GM23338 (cell line): ENCODE measurements at regions not wholly inside any gene's neighbourhood (a gene's known extent, or its start where the extent isn't known, plus 50 kb on each side); places are given as distances from the start of the nearest gene placed in this dataset.

Experiments used
- ATAC-seq: fragments of 200-7000 bp; cut with Tn5 transposase; 3 replicates; pipeline ENCODE4 v1.9.1; 2020
- DNase-seq: peaks from one replicate; pipeline ENCODE4 v3.0.0-alpha.2; 2015; ENCODE audit warnings: low spot score
- H2AFZ ChIP-seq: fragments of 200-600 bp; sonication (generic); 2 replicates; pipeline ENCODE4 v1.8.0; 2016; ENCODE audit warnings: antibody characterized with exemption, mild to moderate bottlenecking, moderate library complexity
- H3F3A ChIP-seq: fragments of 200-600 bp; sonication (generic); replicated peaks from 2 replicates; pipeline ENCODE4 v1.8.0; 2017; ENCODE audit warnings: antibody characterized with exemption, mixed run types, low read depth
- H3K27ac ChIP-seq: fragments of 200-600 bp; sonication (generic); 2 replicates; pipeline ENCODE4 v1.6.1; 2016; ENCODE audit warnings: low read depth
- H3K27me3 ChIP-seq: fragments of 200-600 bp; sonication (generic); 2 replicates; pipeline ENCODE4 v1.8.0; 2016; ENCODE audit warnings: mild to moderate bottlenecking, mixed run types, moderate library complexity; ENCODE audit not compliant: insufficient read depth
- H3K36me3 ChIP-seq: fragments of 200-600 bp; sonication (generic); 2 replicates; pipeline ENCODE4 v1.8.0; 2016; ENCODE audit warnings: mild to moderate bottlenecking; ENCODE audit not compliant: insufficient read depth
- H3K4me1 ChIP-seq: fragments of 200-600 bp; sonication (generic); 2 replicates; pipeline ENCODE4 v1.8.0; 2016; ENCODE audit warnings: mild to moderate bottlenecking, moderate library complexity; ENCODE audit not compliant: insufficient read depth
- H3K4me2 ChIP-seq: fragments of 200-600 bp; sonication (generic); 2 replicates; pipeline ENCODE4 v1.7.1; 2017; ENCODE audit warnings: mixed run types
- H3K4me3 ChIP-seq: fragments of 200-600 bp; sonication (generic); 2 replicates; pipeline ENCODE4 v1.6.1; 2016; ENCODE audit warnings: mixed run types
- H3K79me2 ChIP-seq: fragments of 200-600 bp; sonication (generic); replicated peaks from 2 replicates; pipeline ENCODE4 v1.8.0; 2017; ENCODE audit warnings: mild to moderate bottlenecking; ENCODE audit not compliant: insufficient read depth
- H3K9me2 ChIP-seq: fragments of 200-600 bp; sonication (generic); 2 replicates; pipeline ENCODE4 v1.8.0; 2017; ENCODE audit not compliant: insufficient read depth
- H4K20me1 ChIP-seq: fragments of 200-600 bp; sonication (generic); replicated peaks from 2 replicates; pipeline ENCODE4 v1.8.0; 2017; ENCODE audit warnings: mild to moderate bottlenecking; ENCODE audit not compliant: insufficient read depth
- H3K27ac Mint-ChIP-seq: 2 replicates; pipeline ENCODE4 v1.8.0; 2020; ENCODE audit warnings: inconsistent platforms, mild to moderate bottlenecking, moderate library complexity, mixed read lengths
- H3K27me3 Mint-ChIP-seq: 3 replicates; pipeline ENCODE4 v1.8.0; 2022; ENCODE audit warnings: low read depth, mild to moderate bottlenecking, moderate library complexity, mixed read lengths, inconsistent platforms; ENCODE audit not compliant: insufficient read depth, poor library complexity
- H3K36me3 Mint-ChIP-seq: 3 replicates; pipeline ENCODE4 v1.8.0; 2021; ENCODE audit warnings: low read depth, mild to moderate bottlenecking, inconsistent platforms, moderate library complexity, mixed read lengths
- H3K4me1 Mint-ChIP-seq: 3 replicates; pipeline ENCODE4 v1.8.0; 2020; ENCODE audit warnings: mild to moderate bottlenecking, inconsistent platforms, mixed read lengths
- H3K4me3 Mint-ChIP-seq: 3 replicates; pipeline ENCODE4 v1.8.0; 2021; ENCODE audit warnings: moderate library complexity, mild to moderate bottlenecking, inconsistent platforms, mixed read lengths
- H3K9me3 Mint-ChIP-seq: 3 replicates; pipeline ENCODE4 v1.8.0; 2020; ENCODE audit warnings: moderate library complexity, mild to moderate bottlenecking, inconsistent platforms, mixed read lengths
- CREB1 ChIP-seq: fragments of 250-450 bp; sonication (Bioruptor Pico); IDR thresholded peaks from 2 replicates; pipeline ENCODE4 v1.5.0; 2020; ENCODE audit warnings: low read depth, mild to moderate bottlenecking, moderate library complexity
- EZH2 ChIP-seq: fragments of 200-600 bp; sonication (generic); IDR thresholded peaks from one replicate; pipeline ENCODE4 v1.8.0; 2017; ENCODE audit warnings: antibody characterized with exemption, mild to moderate bottlenecking, low read depth; ENCODE audit not compliant: unreplicated experiment
- EZH2phosphoT487 ChIP-seq: fragments of 200-600 bp; sonication (generic); IDR thresholded peaks from one replicate; pipeline ENCODE4 v1.8.1; 2018; ENCODE audit warnings: antibody characterized with exemption; ENCODE audit not compliant: unreplicated experiment
- JUNB ChIP-seq: IDR thresholded peaks from one replicate; pipeline ENCODE4 v1.6.1; 2016; ENCODE audit warnings: antibody characterized with exemption; ENCODE audit not compliant: unreplicated experiment
- NANOG ChIP-seq: IDR thresholded peaks from 2 replicates; pipeline ENCODE4 v1.6.1; 2016; ENCODE audit warnings: antibody characterized with exemption, borderline replicate concordance
- POLR2AphosphoS5 ChIP-seq: IDR thresholded peaks from 2 replicates; pipeline ENCODE4 v1.6.1; 2016; ENCODE audit warnings: antibody characterized with exemption, low read depth
- STAT1 ChIP-seq: IDR thresholded peaks from one replicate; pipeline ENCODE4 v1.6.1; 2016; ENCODE audit warnings: antibody characterized with exemption; ENCODE audit not compliant: unreplicated experiment
- ZNF114 ChIP-seq: fragments of 250-450 bp; sonication (Bioruptor Pico); IDR thresholded peaks from 2 replicates; pipeline ENCODE4 v1.5.0; 2020; ENCODE audit warnings: mild to moderate bottlenecking, moderate library complexity
- ZNF331 ChIP-seq: fragments of 250-450 bp; sonication (Bioruptor Pico); IDR thresholded peaks from 2 replicates; pipeline ENCODE4 v1.5.0; 2020; ENCODE audit warnings: low read depth, mild to moderate bottlenecking, moderate library complexity
- TF ChIP-seq, protein P1 (sequence below): IDR thresholded peaks from 2 replicates; pipeline ENCODE4 v1.6.1; 2016; ENCODE audit warnings: antibody characterized with exemption
- TF ChIP-seq, protein P2 (sequence below): fragments of 250-450 bp; sonication (Bioruptor Pico); IDR thresholded peaks from 2 replicates; pipeline ENCODE4 v1.5.0; 2020; ENCODE audit warnings: mild to moderate bottlenecking, moderate library complexity
- TF ChIP-seq, protein P3 (sequence below), 2 experiments: fragments of 200-600 bp in 1 of 2; sonication (generic) in 1 of 2; conservative IDR thresholded peaks; 2 replicates each; pipeline versions ENCODE4 v1.5.1 to v1.6.1; 2016 to 2017; ENCODE audit warnings: antibody characterized with exemption in 2 of 2, low read depth in 2 of 2, mild to moderate bottlenecking in 2 of 2, moderate library complexity in 1 of 2
- TF ChIP-seq, protein P4 (sequence below): IDR thresholded peaks from one replicate; pipeline ENCODE4 v1.6.1; 2018; ENCODE audit warnings: antibody characterized with exemption; ENCODE audit not compliant: unreplicated experiment

DNA sequence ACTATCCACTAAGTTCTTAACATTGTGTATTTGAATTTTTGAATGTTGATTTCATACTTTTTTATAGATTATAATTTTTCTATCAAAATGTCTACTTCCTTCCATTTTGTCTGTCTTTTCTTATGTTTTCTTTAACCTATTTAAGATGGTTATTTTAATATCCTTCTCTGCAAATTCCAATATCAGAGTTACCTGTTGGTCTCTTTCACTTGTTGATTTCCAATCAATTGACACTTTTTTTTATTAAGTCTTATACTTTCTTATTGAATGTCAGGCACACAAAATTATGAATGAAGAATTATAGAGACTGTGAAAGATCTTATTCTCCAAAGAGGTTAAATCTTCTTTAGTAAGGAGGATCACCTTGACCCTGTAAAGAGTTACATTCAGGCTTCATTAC, 448.3 kb upstream of the NRG3 start:
- DNase-seq (no peak), ATAC-seq (no peak)
- H3K4me3 ChIP-seq: no peak overlapping the region
- H3K27me3 ChIP-seq: no peaks in the 10 kb centered on the region
- Mint-ChIP-seq H3K9me3 (peaks cover 3% of the 10 kb centered on the region; the same call in 1 of the 3 replicates), H3K4me1 (peaks cover 8% of the 10 kb centered on the region), H3K27me3 (no peaks in the 10 kb centered on the region), H3K27ac (no peak overlapping the region), H3K36me3 (no peaks in the 10 kb centered on the region), H3K4me3 (no peak overlapping the region)
- no peaks in the 10 kb centered on the region for H3K79me2 ChIP-seq
- 0 out of 2 replicates have a peak, but pooled peaks cover 5% of the 10 kb centered on the region for H3K9me2 ChIP-seq
- no peak for TF ChIP-seq POLR2AphosphoS5
- TF ChIP-seq CREB1: no peak
- TF ChIP-seq NANOG: no peak
- TF ChIP-seq ZNF331 (CRISPR knock-in tag): no peak
- TF ChIP-seq EZH2: no peak
- TF ChIP-seq, protein P1, sequence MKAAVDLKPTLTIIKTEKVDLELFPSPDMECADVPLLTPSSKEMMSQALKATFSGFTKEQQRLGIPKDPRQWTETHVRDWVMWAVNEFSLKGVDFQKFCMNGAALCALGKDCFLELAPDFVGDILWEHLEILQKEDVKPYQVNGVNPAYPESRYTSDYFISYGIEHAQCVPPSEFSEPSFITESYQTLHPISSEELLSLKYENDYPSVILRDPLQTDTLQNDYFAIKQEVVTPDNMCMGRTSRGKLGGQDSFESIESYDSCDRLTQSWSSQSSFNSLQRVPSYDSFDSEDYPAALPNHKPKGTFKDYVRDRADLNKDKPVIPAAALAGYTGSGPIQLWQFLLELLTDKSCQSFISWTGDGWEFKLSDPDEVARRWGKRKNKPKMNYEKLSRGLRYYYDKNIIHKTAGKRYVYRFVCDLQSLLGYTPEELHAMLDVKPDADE: no peak
- no peak for TF ChIP-seq STAT1
- TF ChIP-seq, protein P2, sequence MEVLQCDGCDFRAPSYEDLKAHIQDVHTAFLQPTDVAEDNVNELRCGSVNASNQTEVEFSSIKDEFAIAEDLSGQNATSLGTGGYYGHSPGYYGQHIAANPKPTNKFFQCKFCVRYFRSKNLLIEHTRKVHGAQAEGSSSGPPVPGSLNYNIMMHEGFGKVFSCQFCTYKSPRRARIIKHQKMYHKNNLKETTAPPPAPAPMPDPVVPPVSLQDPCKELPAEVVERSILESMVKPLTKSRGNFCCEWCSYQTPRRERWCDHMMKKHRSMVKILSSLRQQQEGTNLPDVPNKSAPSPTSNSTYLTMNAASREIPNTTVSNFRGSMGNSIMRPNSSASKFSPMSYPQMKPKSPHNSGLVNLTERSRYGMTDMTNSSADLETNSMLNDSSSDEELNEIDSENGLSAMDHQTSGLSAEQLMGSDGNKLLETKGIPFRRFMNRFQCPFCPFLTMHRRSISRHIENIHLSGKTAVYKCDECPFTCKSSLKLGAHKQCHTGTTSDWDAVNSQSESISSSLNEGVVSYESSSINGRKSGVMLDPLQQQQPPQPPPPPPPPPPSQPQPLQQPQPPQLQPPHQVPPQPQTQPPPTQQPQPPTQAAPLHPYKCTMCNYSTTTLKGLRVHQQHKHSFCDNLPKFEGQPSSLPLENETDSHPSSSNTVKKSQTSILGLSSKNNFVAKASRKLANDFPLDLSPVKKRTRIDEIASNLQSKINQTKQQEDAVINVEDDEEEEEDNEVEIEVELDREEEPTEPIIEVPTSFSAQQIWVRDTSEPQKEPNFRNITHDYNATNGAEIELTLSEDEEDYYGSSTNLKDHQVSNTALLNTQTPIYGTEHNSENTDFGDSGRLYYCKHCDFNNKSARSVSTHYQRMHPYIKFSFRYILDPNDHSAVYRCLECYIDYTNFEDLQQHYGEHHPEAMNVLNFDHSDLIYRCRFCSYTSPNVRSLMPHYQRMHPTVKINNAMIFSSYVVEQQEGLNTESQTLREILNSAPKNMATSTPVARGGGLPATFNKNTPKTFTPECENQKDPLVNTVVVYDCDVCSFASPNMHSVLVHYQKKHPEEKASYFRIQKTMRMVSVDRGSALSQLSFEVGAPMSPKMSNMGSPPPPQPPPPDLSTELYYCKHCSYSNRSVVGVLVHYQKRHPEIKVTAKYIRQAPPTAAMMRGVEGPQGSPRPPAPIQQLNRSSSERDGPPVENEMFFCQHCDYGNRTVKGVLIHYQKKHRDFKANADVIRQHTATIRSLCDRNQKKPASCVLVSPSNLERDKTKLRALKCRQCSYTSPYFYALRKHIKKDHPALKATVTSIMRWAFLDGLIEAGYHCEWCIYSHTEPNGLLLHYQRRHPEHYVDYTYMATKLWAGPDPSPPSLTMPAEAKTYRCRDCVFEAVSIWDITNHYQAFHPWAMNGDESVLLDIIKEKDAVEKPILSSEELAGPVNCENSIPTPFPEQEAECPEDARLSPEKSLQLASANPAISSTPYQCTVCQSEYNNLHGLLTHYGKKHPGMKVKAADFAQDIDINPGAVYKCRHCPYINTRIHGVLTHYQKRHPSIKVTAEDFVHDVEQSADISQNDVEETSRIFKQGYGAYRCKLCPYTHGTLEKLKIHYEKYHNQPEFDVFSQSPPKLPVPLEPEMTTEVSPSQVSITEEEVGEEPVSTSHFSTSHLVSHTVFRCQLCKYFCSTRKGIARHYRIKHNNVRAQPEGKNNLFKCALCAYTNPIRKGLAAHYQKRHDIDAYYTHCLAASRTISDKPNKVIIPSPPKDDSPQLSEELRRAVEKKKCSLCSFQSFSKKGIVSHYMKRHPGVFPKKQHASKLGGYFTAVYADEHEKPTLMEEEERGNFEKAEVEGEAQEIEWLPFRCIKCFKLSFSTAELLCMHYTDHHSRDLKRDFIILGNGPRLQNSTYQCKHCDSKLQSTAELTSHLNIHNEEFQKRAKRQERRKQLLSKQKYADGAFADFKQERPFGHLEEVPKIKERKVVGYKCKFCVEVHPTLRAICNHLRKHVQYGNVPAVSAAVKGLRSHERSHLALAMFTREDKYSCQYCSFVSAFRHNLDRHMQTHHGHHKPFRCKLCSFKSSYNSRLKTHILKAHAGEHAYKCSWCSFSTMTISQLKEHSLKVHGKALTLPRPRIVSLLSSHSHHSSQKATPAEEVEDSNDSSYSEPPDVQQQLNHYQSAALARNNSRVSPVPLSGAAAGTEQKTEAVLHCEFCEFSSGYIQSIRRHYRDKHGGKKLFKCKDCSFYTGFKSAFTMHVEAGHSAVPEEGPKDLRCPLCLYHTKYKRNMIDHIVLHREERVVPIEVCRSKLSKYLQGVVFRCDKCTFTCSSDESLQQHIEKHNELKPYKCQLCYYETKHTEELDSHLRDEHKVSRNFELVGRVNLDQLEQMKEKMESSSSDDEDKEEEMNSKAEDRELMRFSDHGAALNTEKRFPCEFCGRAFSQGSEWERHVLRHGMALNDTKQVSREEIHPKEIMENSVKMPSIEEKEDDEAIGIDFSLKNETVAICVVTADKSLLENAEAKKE: no peak
- no peak for TF ChIP-seq EZH2phosphoT487
- no peak for TF ChIP-seq ZNF114
- no peak for TF ChIP-seq JUNB
- TF ChIP-seq, protein P3, sequence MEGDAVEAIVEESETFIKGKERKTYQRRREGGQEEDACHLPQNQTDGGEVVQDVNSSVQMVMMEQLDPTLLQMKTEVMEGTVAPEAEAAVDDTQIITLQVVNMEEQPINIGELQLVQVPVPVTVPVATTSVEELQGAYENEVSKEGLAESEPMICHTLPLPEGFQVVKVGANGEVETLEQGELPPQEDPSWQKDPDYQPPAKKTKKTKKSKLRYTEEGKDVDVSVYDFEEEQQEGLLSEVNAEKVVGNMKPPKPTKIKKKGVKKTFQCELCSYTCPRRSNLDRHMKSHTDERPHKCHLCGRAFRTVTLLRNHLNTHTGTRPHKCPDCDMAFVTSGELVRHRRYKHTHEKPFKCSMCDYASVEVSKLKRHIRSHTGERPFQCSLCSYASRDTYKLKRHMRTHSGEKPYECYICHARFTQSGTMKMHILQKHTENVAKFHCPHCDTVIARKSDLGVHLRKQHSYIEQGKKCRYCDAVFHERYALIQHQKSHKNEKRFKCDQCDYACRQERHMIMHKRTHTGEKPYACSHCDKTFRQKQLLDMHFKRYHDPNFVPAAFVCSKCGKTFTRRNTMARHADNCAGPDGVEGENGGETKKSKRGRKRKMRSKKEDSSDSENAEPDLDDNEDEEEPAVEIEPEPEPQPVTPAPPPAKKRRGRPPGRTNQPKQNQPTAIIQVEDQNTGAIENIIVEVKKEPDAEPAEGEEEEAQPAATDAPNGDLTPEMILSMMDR (conservative IDR thresholded peaks at IDR 0.05; ENCODE audit: low read depth in 2 of 2): no peak
- TF ChIP-seq, protein P4, sequence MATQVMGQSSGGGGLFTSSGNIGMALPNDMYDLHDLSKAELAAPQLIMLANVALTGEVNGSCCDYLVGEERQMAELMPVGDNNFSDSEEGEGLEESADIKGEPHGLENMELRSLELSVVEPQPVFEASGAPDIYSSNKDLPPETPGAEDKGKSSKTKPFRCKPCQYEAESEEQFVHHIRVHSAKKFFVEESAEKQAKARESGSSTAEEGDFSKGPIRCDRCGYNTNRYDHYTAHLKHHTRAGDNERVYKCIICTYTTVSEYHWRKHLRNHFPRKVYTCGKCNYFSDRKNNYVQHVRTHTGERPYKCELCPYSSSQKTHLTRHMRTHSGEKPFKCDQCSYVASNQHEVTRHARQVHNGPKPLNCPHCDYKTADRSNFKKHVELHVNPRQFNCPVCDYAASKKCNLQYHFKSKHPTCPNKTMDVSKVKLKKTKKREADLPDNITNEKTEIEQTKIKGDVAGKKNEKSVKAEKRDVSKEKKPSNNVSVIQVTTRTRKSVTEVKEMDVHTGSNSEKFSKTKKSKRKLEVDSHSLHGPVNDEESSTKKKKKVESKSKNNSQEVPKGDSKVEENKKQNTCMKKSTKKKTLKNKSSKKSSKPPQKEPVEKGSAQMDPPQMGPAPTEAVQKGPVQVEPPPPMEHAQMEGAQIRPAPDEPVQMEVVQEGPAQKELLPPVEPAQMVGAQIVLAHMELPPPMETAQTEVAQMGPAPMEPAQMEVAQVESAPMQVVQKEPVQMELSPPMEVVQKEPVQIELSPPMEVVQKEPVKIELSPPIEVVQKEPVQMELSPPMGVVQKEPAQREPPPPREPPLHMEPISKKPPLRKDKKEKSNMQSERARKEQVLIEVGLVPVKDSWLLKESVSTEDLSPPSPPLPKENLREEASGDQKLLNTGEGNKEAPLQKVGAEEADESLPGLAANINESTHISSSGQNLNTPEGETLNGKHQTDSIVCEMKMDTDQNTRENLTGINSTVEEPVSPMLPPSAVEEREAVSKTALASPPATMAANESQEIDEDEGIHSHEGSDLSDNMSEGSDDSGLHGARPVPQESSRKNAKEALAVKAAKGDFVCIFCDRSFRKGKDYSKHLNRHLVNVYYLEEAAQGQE: no peak
- no peak overlapping the region for H3K4me2 ChIP-seq
- no peak overlapping the region for H3K27ac ChIP-seq
- H3K4me1 ChIP-seq: peaks cover 6% of the 10 kb centered on the region
- H2AFZ ChIP-seq: no peak overlapping the region
- no peaks in the 10 kb centered on the region for H3F3A ChIP-seq
- H3K36me3 ChIP-seq: no peaks in the 10 kb centered on the region
- no peaks in the 10 kb centered on the region for H4K20me1 ChIP-seq
